SH-SY5Y (cell line): ENCODE measurements at regions not wholly inside any gene's neighbourhood (a gene's known extent, or its start where the extent isn't known, plus 50 kb on each side); places are given as distances from the start of the nearest gene placed in this dataset.

ENCODE experiments used
- GATA2 ChIP-seq: IDR thresholded peaks from 2 replicates; pipeline ENCODE4 v1.6.1; 2011; ENCODE audit warnings: mild to moderate bottlenecking, low read depth, low read length
- GATA3 ChIP-seq: IDR thresholded peaks from 2 replicates; pipeline ENCODE4 v1.6.1; 2011; ENCODE audit warnings: low read depth, mild to moderate bottlenecking, low read length, moderate library complexity

DNA sequence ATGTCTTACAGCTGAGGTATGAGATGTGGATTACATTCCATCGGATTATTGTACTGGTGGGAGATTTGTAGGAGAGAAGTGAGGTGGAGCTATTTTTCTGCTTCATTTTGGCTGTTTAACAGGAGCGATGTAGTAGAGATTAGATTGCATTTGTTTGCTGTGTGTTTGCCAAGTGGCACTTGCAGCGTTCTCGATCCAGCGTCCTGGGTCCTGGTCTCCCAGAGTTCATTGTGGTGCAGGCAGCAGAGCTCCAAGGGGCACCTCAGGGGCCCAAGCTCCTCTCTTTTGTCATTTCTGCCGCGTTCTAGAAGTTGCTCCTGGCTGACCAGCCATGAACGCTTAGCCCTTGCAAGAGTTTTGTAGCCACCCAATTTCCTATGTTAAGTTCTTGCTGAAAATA lies 210.1 kb upstream of the APCDD1 start:
- TF ChIP-seq GATA3 (no peak), GATA2 (no peak)

DNA sequence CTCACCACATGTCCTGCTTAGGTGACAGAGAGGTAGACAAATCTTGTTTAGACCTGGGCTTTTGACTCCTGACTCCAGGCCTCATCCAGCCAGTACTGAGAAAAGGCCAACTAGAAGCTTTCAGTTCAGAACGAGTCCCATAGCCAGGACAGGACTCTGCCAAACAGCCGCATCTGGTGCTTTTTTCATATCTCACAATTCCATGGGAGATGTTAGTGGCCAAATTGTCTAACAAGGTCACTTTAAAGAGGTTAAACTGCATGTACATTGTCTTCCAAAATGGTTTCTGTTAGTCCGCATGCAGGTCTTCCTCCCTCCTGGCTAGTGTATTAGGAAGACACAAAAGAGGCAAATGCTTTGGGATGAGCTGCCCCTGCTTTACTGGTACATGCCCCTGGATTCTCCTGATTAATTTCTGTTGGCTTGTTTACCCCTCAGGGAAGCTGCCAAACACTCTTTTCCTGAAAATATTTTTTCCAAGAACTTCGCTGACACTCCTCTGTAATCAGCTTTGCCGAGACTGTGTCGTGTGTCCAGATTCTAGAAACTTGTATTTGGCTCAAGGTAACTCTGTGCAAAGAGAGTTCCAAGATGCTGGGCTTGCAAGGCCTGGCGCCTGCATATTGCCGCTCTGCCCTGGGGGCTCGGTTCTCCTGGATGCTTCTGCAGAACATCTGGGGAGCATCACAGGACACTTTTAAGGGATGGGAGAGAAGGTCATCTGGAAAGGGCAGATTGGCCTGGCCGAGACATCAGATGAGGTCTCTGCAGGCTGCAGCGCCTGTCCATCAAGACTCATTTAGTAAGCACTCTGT lies 209.2 kb upstream of the APCDD1 start:
- no peak for TF ChIP-seq GATA3
- TF ChIP-seq GATA2: no peak

GRCh38 chr18:10245846-10246175 lies 208.6 kb upstream of the APCDD1 start:
- TF ChIP-seq GATA2 (no peak), GATA3 (no peak)

- TF ChIP-seq GATA2 (0 out of 2 replicates have a peak, but pooled peaks have one; percentile 17), GATA3 (no peak)
These were observed 207.3 kb upstream of the APCDD1 start for GRCh38 chr18:10247021-10247741.

DNA sequence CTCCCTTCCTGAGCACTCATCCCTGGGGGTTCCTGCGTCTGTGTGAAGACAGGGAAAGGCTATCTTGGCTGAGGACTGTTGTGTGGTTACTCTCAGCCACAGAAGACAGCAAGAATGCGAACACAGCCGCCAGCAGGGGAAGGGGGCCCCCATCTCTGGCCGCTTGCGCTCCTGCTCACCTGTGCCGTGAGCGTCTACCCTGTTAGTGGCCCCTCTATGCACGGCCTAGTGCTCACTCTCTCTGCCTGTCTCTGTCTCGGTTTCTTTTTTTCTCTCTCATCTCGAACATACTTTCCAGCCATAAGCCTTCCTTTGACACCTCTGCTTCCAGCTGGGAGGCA lies 206.7 kb upstream of the APCDD1 start:
- TF ChIP-seq GATA2 (no peak), GATA3 (no peak)

DNA sequence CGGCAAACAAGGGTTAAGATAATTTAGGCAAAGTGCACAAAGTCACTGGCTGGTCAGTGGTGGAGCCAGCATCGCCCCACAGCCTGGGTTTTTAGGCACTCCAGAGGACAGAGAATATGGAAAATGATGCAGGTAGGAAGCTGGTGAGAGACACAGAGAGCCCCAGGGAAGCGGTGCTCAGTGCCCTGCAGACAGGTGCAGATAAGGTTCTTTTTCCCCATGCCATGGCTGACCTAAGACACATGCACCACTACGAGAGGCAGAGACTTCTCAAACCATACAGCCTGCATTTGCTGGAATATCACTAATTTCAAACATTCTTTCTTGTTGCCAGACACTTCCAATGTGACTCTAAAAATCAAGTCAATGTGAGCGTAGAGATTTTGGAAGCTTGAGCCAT lies 205.7 kb upstream of the APCDD1 start:
- TF ChIP-seq GATA3 (no peak), GATA2 (no peak)

DNA sequence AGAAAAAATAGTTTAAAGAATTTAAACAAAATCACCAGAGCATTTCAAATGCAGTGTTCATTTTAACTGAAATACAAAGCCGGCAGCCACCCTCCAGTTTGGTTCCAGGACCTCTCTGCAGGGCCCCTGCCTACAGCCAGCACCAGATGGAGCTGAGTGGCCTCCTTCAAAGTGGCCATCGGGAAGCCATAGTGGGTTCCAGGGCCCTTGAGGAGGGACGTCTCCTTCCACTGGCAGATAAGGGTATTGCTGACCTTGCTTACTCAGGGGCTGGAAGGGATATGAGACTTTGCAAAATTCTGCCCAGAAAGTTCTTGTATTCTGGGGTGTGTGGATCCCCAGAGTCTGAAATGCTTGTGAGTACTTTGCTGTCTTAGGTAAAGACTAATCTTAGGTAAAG lies 205.2 kb upstream of the APCDD1 start:
- no peak for TF ChIP-seq GATA3
- no peak for TF ChIP-seq GATA2

DNA sequence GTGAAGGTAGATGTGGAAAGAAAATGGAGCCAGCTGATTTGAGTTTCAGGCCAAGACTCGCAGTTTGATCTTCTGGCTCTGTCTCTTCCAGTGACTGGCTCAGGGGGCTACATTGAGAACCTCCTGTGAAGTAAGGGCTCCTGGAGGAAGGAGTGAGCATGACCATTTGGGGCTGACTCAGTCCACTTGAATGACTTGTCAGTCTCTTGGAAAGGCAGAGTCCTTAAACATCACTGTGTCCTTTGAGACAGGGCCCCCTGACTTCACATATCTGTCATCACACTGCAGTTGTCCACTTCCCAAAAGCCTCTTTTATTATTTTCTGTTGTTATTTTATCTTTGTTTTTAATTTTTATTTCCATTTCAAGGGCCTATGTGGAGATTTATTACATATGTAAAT lies 204.6 kb upstream of the APCDD1 start:
- TF ChIP-seq GATA2: no peak
- no peak for TF ChIP-seq GATA3

DNA sequence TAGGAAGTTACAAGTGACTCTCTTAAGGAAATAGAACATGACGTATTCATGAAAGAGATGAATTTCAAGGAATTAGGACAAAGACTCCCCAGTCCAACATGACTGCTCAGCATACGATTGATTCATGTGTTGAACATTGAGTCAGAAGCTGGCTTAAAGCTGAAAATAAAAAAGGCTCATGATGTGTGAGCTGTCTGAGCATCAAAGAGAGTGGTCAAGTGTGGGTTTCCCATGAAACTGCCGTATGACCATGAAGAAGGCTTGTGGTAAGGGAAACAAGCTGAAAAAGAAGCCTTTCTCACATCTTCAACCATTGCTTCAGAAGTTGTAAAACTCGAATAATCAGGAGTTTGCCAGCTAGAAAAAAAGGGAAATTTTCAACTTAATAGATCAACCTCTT lies 201.9 kb upstream of the APCDD1 start:
- no peak for TF ChIP-seq GATA3
- TF ChIP-seq GATA2: no peak

DNA sequence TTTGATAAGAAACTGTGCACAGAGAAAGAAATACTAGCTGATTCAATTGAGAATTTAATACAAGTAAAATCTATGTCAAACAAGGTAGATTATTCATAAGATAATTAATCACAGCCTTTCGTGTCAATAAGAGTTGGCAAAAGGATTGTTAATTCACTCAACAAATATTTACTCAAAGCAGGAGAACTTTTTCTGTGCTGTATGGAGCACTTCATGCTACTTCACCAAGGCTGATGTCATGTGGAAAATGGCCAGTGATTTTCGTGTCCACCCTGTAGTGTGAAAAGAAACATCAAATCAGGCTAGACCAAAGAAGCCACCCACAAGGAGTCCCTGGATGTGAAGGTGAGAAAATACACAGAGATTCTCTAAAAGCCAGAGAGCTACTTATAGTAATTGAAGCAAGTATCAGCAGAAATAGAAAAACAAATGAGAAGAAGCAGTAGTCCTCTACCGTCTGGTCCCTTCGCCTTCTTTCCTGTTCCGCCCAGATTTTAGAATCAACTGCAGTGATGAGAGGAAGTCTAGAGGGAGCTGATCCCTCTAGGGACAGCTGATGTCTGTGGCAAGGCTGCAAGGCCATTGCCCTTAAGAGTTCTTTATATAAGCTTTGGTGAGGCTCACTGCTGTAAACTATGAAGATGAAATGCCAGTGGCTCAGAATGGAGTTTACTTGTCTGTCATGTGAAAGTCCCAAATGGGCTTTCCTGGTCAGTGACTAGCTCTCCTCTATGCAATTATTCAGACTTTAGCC lies 201.3 kb upstream of the APCDD1 start:
- no peak for TF ChIP-seq GATA2
- no peak for TF ChIP-seq GATA3

GRCh38 chr18:10258836-10259474 lies 195.5 kb upstream of the APCDD1 start:
- TF ChIP-seq GATA2 (no peak), GATA3 (no peak)

DNA sequence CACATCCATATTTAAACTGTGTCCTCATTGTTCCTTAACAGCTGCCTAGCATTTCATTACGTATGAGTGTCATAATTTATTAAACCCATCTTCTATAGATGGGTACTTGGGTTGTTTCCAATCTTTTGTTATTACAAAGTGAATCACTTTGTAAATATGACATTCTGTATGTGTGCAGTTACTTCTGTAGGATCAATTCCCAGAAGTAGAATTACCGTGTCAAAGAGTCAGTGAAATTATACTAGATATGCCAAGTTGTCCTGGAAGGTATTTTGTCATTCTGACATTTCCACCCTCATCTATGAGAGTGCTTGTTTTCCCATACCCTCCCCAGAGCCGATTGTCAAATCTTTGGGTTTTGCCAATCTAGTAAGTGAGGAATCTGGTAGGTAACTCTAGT lies 194.5 kb upstream of the APCDD1 start:
- TF ChIP-seq GATA2: no peak

DNA sequence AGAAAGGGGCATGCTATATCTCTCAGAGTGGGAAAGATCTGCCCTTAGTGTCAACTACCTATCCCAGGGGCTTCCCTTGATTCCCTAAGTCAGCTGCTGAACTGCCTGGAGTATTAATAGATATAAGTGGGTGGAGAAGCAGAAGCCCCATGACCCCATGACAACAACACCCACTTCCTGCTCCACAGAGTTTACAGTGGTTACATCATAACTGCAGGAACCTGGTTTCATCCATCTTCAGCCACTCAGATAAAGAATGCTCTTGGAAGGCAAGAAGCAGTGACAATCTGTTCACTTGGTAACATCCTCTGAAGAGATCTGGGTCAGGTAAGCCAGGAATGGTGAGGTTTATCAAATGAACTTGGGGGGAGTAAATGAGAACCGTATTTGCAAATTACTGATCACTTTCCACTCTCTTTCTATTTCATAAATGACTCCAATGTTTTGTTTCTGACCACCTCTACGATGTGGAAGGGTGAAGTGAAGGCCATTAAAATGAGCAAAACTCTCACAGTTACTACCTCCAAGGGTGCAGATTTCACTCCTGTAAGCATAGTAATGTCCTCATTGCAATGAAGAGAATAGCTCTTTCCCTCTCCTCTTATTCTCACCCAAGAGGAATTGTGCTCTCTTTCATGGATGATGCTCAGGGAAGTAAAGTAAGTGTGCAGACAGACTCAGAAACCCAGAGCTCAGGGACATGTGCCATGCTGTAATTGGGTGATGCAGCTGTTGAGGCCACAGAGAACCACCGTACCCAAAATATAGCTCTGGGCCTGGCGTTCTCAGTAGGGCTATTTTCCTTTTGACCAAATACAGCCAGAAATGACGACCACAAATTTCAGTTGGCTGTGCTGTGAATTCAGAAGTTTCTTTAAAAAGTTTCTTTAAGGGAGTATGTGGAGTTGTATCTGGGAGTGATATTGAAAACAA lies 192.8 kb upstream of the APCDD1 start:
- TF ChIP-seq GATA2: no peak
- TF ChIP-seq GATA3: no peak

GRCh38 chr18:10262566-10262965 lies 191.9 kb upstream of the APCDD1 start:
- TF ChIP-seq GATA3: no peak
- TF ChIP-seq GATA2: no peak
